HG02840 (cell line): ENCODE measurements at regions not wholly inside any gene's neighbourhood (a gene's known extent, or its start where the extent isn't known, plus 50 kb on each side); places are given as distances from the start of the nearest gene placed in this dataset.
"Not testable (repeated sequence)": the region's sequence is repeated elsewhere in the genome, so short reads cannot be mapped to it uniquely, and the experiment has no call there.

Experiments used
- ATAC-seq: cut with Tn5 transposase; IDR thresholded peaks from one replicate; pipeline ENCODE4 v1.9.1; 2021; ENCODE audit warnings: mild to moderate bottlenecking, moderate library complexity, moderate number of reproducible peaks; ENCODE audit not compliant: unreplicated experiment, low FRiP score

DNA sequence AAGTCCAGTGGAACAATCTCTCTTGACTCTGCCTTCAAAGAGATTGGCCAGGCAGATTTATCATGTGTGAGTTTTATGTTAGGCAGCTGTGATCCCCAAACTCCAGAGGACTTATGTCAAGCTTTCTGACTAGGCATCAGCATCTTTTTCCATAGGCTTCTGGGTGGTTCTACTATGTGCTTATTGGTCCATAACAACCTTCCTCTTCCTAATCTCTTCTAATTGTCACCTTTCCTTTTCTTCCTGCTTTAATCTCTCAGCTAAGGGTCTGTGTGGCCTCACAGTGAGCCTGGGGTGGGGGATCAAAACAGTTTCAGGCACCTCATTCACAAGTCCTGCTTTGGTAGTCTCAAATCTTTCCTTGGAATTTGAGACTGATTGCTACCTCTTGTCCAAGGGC is 170.9 kb upstream of the CHD1 start:
- ATAC-seq: no peak

GRCh38 chr5:99089822-99090549 is 161.2 kb upstream of the CHD1 start:
- ATAC-seq: no peak

- ATAC-seq: no peak
Measured at GRCh38 chr5:99088309-99088708, 159.5 kb upstream of the CHD1 start.

DNA sequence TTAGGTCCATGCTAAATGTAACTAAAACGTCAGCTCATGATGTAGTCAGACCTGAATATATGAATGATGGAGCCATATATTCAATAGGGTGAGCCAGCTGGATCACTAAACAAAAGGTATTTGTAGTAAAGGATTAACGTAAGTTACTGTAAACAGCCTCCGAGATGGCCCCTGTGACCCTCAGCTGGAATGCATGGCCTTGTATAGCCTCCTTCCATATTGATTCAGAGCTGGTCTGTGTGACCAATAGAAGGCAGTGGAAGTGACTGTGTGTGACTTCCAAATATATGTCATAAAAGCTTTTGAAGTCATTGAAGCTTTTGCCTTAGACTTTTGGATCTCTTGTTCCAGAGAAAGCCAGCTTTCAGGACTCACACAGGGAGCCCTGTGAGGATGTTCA is 154.4 kb upstream of the CHD1 start:
- ATAC-seq: no peak

DNA sequence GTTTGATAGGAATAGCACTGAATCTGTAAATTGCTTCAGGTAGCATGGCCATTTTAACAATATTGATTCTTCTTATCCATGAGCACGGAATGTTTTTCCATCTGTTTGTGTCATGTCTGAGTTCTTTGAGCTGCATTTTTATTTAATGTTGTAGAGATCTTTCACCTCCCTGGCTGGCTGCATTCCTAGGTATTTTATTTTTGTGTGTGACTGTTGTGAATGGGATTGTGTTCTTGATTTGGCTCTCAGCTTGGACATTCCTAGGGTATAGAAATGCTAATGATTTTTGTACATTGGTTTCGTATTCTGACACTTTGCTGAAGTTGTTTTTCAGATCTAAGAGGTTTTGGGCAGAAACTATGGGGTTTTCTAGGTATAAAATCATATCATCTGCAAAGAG is 152.9 kb upstream of the CHD1 start:
- no peak for ATAC-seq

DNA sequence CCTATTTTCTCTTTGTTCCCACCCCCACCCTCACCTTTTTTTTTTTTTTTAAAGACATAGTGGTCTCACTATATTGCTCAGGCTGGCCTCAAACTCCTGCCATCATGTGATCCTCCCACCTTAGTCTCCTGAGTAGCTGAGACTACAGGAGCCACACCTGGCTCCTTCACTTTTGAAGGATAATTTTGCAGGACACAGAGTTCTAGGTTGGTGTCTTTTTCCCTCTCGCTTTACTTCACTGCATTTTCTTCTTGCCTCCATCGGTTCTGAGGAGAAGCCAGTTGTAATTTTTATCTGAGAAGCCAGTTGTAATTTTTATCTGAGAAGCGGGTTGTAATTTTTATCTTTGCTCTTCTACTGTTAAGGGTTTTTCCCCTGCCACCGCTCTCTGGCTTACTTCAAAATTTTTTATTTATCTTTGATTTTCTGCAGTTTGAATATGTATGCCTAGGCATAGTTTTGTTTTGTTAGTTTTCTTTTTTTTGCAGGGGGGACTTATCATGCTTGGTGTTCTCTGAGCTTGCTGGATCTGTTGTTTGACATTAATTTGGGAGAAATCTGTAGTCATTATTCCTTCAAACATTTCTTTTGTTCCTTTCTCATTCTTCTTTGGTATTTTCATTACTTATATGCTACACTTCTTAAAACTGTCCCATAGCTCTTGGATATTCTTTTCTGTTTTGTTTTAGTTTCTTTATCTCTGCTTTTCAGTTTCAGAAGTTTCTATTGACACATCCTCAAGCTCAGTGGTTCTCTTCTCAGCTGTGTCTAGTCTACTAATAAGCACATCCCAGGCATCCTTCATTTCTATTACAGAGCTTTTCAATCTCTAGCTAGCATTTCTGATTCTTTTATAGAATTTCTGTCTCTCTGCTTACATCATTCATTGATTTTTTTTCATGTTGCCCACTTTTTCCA is 148.2 kb upstream of the CHD1 start:
- no peak for ATAC-seq

DNA sequence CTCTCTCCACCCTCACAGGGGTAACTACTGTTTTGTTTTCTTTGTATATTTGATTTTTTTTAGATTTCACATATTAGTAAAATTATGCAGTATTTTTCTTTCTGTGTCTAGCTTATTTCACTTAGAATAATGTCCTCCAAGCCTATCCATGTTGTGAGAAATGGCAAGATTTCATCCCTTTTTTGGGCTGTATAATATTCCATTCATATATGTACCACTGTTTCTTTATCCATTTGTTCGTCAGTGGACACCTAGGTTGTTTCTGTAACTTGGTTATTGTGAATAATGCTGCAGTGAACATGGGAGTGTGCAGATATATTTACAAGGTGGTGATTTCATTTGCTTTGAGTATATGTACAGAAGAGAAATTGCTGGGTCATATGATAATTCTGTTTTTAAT is 144.0 kb upstream of the CHD1 start:
- ATAC-seq: no peak

DNA sequence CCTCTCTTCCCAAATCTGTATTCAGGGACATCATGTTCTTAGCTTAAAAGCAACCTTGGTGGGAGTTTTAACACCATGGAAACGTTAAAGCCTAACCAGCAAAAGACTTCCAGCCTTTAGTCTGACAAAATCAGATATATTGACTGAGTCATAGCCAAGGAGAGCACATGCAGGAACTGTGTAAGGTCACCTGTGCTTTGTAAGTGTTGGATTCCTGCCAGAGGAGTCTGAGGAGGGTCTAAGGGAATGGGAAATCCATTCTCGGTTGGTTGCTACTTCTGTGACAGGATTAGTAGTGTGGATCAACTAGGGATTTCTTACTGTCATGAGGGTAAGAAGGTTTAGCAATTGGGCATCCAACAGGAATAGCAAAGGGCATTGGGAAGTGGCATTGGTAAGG is 142.0 kb upstream of the CHD1 start:
- no peak for ATAC-seq

- ATAC-seq: no peak
Measured at GRCh38 chr5:99070362-99070761, 141.6 kb upstream of the CHD1 start.

- ATAC-seq: no peak
Measured at GRCh38 chr5:99068944-99069650, 140.3 kb upstream of the CHD1 start.

DNA sequence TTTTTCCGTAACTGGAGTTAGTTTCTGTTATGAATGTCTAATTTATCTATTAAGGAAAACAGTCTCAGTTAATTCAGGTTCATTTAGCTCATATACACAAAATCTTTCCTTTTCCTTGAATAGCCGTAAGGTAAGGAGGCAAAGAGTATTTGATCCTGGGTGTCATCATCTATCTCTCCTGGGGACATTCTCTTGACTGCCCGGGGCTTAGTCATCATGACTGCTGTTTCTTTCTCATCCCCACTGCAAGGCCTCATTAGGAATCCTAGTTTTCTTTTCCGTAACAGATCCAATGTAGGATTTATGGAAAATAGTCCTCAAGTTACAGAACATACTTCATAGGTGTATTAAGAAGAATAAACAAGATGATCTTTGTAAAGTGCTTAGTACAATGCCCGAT is 134.9 kb upstream of the CHD1 start:
- ATAC-seq: no peak

- no peak for ATAC-seq
Measured at GRCh38 chr5:99061711-99062110, 132.9 kb upstream of the CHD1 start.

- no peak for ATAC-seq
Measured at GRCh38 chr5:99061299-99061698, 132.5 kb upstream of the CHD1 start.

DNA sequence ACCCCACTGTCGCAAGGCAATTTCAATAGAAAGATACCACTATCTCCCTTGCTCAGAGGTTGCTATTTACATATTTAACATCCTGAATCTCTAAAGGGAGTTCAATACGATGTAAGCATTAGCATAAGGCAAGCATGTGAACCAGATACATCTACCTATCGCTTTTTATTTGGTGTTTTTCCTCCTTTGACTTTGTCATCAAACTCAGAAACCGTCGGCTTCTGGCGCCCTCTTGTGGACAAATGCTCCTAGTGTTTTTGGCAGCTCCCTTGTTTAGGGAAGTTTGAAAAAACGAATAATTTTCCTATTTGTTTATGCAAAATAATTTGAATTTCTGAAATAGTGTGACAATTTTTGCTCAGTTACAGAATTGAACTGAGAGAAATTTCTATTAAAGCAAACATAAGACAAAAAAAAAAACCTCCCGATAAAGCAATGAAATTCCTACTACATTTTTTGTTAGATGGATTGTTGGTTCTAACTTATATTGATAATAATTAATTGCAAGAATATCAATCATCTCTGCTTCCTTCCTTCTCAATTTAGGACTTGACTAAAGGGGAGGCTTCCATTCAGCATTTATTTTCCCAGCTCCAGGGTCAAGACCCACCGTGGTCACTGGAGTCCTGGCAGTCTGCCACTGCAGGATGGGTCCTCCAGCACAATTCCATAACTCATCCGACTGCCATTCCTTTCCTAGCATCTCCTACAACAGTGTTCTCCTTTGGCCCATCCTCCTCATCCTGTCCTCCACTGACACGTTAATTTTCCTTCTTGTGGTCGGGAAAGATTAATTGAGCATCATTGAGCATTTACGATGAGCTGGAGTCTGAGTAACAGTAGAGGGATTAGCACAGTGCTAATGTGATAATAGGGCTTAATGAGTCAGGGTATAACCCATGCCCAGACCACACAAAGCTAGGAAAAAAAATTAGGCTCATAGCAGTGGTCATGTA is 131.8 kb upstream of the CHD1 start:
- peak; percentile 58 for ATAC-seq

DNA sequence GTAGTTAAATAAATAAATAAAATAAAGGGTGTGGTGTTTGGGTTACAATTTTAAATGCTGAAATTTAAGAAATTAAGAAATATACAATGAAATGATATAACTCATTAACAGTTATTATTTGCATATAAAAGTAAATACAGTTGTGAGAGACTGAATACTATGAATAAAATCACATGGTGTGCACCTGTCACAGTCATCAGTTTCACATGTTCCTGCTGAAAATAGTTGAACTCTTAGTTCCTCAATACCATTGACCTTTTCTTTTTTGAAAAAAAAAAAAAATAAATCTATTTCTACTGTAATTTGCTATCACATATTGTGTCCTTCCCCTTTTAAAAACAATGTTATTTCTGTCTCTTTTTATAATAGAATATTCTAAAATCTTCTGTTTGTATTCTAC is 130.9 kb upstream of the CHD1 start:
- ATAC-seq: no peak

DNA sequence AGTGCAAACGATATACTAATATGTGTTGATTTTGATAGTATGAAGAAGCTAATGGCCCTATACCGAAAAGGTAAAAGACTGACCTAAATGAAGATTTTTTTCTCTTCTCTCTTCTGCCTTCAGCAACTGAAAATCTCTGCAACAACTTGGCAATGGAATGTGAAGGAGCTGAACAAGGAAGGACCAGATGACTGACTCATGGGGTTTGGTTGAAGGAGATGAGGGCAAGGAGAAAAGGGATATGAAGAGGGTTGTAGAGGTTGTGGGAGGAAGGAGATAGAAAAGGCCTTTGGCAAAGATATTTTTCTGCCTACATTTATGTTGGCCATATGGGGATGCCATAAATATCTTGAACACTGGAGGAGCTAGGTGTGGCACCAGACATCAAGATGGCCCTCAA is 129.7 kb upstream of the CHD1 start:
- ATAC-seq: no peak

DNA sequence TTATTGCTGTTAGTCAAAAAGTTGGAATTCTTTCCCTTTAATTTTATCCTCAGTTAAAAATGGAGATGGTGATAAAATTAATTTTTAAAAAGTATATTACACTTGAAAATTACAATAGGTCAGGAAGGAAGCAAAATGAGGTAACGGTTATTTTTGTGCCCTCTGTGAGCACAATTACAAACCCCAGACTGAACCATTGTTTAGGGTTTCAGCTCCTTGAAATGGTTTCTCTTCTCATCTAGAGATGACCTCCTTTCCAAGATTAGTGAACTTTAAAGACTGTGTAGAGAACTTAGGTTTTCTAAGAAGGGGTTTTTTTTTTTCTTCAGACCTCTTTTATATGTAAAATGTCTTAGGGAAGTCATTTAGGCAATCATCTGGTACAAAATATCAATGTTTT is 126.2 kb upstream of the CHD1 start:
- ATAC-seq: no peak

GRCh38 chr5:99045871-99046270 is 117.1 kb upstream of the CHD1 start:
- no peak for ATAC-seq

DNA sequence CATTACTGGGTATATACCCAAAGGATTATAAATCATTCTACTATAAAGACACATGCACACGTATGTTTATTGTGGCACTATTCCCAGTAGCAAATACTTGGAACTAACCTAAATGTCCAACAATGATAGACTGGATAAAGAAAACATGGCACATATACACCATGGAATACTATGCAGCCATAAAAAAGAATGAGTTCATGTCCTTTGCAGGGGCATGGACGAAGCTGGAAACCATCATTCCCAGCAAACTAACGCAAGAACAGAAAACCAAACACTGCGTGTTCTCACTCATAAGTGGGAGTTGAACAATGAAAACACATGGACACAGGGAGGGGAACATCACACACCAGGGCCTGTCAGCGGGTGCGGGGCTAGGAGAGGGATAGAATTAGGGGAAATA is 114.5 kb upstream of the CHD1 start:
- ATAC-seq: not testable (repeated sequence)

GRCh38 chr5:99037668-99038067 is 108.9 kb upstream of the CHD1 start:
- no peak for ATAC-seq
